Activated CD4-positive, alpha-beta T cell treated with anti-CD3 and anti-CD28 coated beads, Interleukin-2, Interleukin-6, amounts not matched to agents 100 ng/mL and 50 ng/mL, durations not matched to agents 16 hours and 8 hours (primary cell): ENCODE measurements at regions not wholly inside any gene's neighbourhood (a gene's known extent, or its start where the extent isn't known, plus 50 kb on each side); places are given as distances from the start of the nearest gene placed in this dataset.

Source experiments
- DNase-seq: peaks from one replicate; pipeline ENCODE4 v3.0.0-alpha.2; 2020

DNA sequence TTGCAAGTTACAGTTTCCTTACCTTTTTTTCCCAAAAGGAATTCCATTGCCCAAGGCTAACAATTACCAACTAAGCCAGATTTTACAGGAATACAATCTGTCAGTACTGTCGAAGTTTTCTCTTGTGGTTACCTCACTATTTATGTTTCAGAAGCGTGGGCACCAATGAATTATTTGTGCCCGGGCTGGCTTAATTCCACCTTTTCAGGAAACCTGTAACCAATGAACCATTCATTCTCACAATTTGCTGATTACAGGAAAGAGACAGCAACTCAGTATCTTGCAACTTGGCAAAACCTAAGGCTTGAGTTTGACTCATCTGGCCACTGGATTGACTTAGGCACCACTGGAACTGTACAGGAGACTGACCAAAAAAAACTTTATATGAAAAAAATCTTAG, 485.6 kb downstream of the INHBA start:
- no peak for DNase-seq

GRCh38 chr7:41207141-41207540, 495.7 kb downstream of the INHBA start:
- no peak for DNase-seq

DNA sequence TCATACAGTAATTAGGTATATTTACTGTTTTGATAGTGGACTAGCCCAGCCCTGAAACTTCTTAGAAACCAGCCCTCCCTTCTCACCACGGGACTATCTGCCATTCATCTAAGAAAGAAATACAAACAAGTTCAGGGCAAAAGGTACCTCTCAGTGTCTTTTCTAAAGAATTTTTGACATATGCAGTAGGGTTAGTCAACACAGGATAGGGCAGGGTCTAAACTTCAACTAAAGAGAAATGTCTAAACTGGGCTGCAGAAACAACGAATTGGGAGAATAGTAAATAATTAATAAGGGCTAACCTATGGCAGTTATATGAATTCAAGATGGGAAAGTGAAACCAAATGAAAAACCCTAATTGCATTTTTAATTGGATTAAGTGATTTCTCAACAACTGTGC, 496.6 kb downstream of the INHBA start:
- no peak for DNase-seq

GRCh38 chr7:41205600-41205999, 497.3 kb downstream of the INHBA start:
- no peak for DNase-seq

DNA sequence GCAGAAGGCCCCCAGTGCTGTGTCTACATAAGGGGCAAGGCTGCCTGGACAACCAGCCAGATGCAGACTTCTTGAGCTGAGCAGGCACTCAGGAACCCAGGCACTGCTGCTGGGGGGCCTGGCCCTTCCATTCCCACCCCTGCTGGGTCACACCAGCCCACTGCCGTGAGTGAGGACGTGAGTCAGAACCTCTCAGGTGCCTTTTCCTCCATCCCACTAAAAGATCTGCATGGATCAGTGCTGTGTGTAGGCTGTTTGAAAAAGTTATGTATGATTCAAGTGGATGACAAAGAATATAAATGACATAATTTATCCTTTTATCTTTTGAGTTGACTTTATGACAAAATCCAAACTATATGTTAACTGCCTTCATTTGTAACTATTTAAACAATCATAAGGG, 499.3 kb downstream of the INHBA start:
- no peak for DNase-seq

DNA sequence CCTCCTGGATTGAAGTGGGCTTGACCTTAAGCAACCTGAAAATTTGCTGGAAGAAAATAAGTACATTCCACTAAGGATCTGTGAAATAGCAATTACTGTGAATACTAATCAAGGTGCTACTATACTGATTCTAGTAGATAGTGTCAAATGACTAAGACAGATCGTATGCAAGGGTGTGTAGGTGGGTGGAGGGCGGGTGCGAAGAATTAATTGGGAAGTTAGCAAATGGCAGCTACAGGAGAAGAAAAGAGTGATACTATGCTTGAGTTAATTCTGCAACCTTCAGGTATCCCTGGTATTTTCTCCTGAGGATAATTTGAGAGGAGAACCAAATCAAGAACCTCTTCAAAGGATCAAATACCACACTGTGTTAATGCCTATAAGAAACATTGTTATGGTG, 501.9 kb downstream of the INHBA start:
- DNase-seq, result no peak

DNA sequence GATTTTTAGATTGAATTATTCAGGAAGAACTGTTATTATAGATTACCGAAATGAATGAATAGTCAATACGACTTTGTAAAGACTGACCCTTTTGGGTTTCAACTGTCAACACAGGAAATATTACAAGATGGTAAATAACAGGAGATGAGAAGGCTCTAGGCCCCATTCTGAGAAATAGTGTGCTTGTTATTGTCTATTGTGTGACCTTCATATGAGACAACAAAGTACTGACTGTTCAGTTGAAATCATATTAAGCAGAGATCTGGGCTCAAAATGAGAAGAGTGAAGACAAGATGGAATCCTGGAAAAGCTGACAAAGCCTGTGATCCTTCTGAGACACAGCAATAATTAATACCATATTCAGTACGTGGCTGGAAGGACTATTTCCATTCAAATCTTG, 503.8 kb downstream of the INHBA start:
- DNase-seq, result no peak

- no peak for DNase-seq
These were observed 504.4 kb downstream of the INHBA start for GRCh38 chr7:41198502-41198901.

DNA sequence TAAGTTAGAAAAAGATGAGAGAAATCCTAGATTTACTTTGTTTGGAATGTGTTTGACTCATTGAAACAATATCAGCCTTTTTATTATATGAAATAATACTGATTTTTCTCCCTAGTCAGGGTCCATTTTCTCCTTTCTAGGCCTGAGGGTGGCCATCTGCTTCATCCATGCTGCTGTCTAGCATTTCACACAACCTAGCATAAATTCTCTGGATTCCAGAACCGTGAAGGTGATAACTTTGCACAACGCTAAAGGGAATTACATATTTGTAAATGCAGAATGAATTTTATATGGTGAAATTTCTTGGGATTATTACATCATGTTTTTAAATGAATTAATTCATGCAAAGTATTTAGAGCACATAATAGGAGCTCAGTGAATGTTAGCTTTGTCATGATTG, 505.1 kb downstream of the INHBA start:
- no peak for DNase-seq

DNA sequence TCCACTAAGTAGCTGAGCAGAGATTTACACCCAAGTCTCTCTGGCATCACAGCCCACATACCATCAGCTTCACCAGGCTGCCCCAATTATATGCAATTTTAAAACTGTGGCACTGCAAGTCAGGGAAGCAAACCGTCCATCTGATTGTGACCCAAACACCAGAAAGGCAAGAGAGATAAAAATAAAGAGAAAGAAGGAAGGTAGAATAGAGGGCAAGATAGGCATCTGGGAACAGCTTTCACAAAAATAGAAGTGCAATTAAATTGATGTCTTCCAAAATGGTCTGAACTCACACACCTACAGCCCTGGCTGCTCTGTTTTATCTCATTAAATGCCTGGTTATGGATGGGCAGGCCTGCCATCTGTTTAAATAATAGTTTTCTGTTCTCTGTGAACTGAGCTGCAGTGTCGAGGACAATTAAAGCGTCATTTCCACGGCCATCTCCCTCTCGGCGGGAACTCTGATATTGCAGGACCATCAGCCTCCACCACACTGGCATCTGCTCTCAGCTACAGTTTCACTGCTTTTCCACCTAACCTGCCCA, 509.1 kb downstream of the INHBA start:
- DNase-seq, result no peak

- no peak for DNase-seq
These were observed 512.3 kb downstream of the INHBA start for GRCh38 chr7:41190581-41190980.

DNA sequence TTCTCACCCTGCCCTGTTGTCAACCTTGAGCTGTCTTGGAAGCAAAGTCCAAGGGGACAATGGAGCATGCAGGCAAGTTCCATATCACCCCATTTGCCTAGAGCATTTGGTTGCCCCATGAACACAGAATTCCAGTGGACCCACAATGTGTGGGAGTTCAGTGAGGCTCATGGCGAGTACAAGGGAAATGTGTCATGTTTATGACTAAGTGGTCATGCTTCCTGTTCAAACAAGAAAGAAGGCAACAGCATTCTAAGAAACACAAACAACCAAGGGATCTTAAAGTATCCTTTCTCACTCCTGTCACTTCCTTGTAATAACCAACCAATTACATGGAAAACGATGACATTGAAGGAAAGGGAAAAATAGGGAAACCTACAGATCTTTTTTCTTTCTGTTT, 513.0 kb downstream of the INHBA start:
- no peak for DNase-seq

DNA sequence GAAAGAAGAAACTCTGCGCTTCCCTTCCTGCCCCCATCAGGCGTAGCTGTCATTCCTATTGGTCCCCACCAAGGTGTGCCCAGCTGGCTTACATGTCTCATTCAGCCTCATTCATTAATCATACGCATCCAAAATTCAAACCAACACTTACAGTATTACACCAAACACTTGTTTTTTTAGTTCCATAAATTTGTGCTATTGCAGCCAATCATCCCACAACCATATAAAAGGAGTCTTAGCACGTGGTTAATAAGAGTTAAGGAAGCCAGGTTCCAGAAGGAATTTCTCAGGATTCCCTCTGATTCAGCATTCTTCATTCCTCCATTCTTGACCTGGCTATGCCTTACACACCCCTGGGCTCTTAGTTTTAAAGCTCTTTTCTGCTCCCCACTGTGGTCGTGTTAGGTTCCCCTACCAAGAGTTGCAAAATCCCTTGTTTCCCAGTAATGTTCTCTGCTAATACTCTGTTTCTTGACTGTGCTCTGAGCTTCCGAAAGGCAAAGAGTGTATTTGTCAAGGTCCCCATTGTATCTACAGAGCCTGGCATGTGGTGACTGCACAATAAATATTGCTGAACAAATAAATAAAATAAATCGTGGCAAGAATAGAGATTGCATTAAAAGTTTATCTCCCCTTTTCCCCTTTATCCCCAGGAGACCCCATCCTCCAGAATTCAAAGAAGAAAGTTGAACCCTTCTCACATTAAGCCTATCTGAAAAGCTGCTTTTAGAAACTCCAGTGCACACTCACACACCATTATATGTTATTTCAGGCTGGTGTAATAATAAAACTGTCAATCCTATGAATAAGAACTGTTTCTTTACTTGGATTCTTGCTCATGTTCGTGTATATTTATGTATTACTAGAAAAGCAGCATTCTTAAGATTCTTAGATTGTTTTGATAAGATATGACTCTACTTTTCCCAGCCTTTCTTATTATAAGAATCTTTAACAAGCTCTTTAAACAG, 514.4 kb downstream of the INHBA start:
- DNase-seq, result no peak

DNA sequence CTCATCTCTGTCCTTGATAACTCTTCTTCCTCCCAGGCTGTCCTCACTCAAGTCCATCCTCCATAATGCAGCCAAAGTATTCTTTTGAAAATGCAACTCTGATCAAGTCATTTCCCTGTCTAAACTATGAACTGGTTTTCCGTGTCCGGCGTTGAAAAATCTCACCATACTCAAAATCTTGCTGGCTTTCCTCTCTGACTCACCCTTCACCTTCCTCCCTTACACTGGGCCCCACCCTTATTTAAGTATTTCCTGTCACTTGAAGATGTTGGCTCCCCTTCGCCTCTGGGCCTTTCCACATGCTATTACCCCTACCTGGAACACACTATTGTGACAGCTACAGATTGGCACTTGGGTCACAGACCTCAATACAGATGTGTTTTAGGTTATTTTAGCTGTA, 515.6 kb downstream of the INHBA start:
- DNase-seq, result no peak

DNA sequence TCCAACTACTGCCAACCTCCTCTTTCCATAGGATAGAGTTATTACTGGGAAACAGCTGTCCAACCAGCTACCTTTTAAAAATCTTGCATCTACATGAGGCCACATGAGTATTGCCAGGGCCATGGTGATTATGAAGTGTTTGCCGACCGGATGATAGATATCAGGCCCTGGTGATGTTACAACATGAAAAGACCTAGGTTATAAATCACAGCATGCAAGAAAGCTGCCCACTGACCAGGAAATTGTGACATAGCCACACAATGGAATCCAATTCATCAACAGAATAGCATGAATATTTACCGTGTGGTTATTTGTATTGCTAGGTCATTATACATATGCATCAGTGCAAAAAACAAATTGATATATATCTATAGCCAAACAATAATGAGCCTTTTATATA, 517.0 kb downstream of the INHBA start:
- DNase-seq, result no peak

- DNase-seq, result no peak
These were observed 519.1 kb downstream of the INHBA start for GRCh38 chr7:41183741-41184140.

DNA sequence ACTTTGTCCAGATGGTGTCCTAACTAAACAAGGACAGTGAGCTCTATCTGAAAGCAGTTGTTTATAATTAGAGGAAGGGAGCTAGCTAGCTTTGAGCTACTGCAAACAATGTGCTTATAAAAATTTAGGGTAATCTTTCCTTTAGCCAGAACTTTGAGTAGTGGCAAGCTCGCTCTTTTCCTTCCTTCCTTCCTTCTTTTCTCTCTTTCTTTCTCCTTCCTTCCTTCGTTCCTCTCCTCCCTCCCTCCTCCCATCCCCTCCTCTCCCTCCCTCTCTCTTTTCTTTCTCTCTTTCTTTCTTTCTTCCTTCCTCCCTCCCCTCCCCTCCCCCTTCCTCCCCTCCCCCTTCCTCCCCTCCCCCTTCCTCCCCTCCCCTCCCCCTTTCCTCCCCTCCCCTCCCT, 520.1 kb downstream of the INHBA start:
- no peak for DNase-seq

GRCh38 chr7:41175435-41175834, 527.5 kb downstream of the INHBA start:
- no peak for DNase-seq

- DNase-seq, result no peak
These were observed 528.4 kb downstream of the INHBA start for GRCh38 chr7:41174521-41174920.

DNA sequence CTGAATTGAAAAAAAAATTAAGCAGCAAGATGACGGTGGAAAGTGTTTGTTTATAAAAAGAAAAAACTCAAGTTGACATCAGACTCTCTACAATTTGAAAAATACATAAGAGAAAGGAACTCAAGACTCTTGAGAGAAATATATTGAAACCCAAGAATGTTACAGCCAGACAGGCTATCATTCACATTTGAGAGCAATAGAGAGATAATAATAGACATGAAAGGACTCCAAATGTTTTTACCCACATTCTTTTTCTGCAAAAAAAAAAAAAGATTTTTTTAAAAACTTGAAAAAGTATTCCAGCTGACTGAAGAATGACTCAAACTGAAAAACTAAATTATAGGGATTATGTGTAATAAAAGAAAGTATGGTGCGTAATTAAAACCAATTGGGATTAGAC, 532.4 kb downstream of the INHBA start:
- no peak for DNase-seq

GRCh38 chr7:41169317-41169716, 533.6 kb downstream of the INHBA start:
- no peak for DNase-seq

GRCh38 chr7:41167836-41168235, 535.1 kb downstream of the INHBA start:
- DNase-seq, result no peak

GRCh38 chr7:41164440-41164839, 538.5 kb downstream of the INHBA start:
- no peak for DNase-seq

DNA sequence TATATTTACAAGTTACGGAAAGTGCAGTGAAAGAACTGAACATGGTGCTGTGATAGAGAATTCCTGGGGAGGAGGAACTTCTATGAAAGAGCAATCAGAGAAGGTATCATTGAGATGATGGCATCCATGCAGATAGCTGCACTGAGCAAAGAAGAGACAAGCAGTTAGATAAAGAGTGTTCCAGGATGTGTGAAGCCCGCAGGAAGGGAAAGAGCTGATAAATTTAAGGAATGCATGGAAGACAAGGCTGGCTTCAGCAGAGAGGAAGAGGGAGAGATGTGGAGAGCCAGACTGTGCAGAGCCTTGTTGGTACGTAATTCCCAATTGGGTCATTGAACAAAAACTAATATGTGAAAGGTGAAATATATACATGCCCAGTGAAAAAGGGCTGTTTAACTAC, 538.9 kb downstream of the INHBA start:
- no peak for DNase-seq

DNA sequence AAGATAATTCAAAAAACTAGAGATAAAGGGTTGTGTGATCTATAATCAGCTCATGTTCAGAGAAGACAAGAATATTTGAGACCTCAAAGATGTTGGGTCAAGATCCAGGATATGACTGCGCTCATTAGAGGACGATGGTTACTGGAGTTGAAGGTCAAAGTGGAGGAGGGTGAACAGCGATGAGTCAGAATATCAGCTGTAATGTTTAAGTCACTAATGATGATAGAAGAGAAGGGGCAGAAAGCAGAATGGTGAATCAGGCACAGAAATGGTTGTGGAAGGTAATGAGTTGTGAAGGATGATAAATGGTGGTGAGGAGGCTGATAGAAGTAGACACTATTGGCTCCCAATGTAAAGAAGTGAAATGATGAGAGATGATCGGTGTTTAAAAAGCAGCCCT, 540.3 kb downstream of the INHBA start:
- no peak for DNase-seq
